NCI-H510A (cell line): ENCODE measurements at regions not wholly inside any gene's neighbourhood (a gene's known extent, or its start where the extent isn't known, plus 50 kb on each side); places are given as distances from the start of the nearest gene placed in this dataset.

Experiments used
- DNase-seq: peaks from one replicate; lab custom pipeline; 2025; lab: John Stamatoyannopoulos, UW

DNA sequence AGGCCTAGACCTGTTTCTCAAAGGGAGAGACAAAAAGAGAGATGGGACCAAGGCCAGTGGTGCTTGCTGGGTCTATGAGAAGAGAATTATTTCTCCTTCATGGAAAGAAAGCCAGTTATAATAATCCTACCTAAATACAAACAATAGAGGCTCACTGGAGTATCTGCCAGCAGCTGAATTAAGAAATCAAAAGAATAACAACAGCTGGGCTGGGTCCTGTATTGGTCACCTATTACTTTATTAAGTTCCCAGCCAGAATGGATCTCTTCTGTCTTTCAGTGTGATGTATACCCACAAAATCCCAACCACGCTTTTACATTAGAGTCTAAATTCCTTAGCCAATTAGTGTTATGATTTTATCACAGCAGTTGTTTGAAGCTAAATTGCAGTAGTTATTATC, 297.8 kb upstream of the DACH1 start:
- no peak for DNase-seq

- DNase-seq = no peak
These were observed 296.7 kb upstream of the DACH1 start for GRCh38 chr13:72163678-72164077.

DNA sequence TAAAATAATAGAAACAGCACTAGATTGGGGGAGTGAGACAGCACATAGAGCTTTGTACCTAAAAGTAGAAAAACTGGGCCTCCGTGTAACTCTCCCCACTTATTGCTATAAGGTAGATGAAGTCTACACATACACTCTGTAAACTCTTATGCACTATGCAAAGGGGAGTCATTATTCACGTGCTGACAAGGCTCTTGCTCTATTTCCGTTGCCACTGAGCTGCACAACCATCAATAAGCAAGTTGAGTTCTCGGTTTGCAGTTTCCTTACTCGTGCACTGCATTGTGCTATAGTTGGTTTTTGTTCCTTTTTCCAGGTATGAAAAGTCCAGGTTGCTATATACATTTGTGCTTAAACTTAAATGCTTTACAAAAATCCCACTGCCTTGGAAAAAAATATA, 294.0 kb upstream of the DACH1 start:
- no peak for DNase-seq

- no peak for DNase-seq
These were observed 289.8 kb upstream of the DACH1 start for GRCh38 chr13:72156760-72157159.

GRCh38 chr13:72153272-72153671, 286.3 kb upstream of the DACH1 start:
- no peak for DNase-seq

GRCh38 chr13:72151241-72151640, 284.2 kb upstream of the DACH1 start:
- no peak for DNase-seq

DNA sequence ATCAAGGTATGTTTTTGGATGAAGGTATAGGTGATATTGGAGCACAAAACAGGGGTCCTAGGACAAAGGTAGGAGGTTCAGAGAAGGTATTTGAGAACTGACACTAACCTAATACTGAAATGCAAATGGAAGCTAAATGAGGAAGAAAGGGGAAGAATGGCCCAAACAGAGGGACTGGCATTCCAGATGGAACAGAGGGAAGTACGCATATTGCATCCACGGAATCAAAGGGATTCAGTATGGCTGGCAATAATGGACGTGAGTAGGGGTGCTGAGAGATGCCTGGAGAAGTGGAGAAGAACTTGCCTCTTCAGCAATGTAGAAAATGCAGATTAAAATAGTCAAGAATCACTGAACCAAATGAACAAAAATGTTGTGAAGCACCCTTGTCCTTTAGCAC, 283.5 kb upstream of the DACH1 start:
- DNase-seq = no peak

DNA sequence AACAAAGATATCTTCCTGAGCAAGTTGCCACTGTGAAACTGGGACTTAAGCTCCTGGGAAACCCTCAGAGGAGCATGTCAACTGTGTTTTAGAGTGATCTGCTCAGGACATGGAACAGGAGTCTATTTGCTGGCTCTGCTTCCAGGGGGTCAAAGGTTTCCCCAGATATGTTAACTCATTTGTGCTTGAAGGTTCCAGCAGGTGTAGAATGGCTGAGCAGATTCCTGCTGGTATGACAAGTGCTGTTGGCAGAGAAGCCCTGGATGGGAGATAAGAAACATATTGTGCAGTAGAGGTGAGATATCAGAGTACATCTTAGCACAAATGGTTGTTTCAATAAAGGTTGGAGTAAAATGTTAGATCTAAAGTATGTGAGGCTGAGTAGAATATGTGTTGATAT, 282.7 kb upstream of the DACH1 start:
- no peak for DNase-seq

- DNase-seq = no peak
These were observed 279.8 kb upstream of the DACH1 start for GRCh38 chr13:72146816-72147215.

DNA sequence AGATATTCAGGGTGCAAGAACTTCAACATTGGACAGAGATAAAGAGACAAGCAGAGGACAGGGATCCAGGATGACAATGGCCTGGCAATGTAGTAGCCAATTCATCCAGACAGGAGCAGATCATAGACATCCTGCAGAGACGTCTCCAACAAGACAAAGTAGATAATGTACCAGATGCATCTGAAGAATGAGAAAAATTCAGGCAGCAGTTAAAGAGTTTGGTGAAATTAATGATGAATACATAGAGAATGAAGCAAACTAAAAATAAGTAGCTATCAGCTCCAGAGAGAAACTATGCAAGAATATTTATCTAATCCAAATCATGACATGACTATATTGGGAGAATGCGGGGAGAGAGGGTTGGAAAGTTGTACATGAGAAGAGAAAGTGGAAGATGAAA, 278.4 kb upstream of the DACH1 start:
- no peak for DNase-seq

- DNase-seq = no peak
These were observed 277.6 kb upstream of the DACH1 start for GRCh38 chr13:72144636-72145035.

DNA sequence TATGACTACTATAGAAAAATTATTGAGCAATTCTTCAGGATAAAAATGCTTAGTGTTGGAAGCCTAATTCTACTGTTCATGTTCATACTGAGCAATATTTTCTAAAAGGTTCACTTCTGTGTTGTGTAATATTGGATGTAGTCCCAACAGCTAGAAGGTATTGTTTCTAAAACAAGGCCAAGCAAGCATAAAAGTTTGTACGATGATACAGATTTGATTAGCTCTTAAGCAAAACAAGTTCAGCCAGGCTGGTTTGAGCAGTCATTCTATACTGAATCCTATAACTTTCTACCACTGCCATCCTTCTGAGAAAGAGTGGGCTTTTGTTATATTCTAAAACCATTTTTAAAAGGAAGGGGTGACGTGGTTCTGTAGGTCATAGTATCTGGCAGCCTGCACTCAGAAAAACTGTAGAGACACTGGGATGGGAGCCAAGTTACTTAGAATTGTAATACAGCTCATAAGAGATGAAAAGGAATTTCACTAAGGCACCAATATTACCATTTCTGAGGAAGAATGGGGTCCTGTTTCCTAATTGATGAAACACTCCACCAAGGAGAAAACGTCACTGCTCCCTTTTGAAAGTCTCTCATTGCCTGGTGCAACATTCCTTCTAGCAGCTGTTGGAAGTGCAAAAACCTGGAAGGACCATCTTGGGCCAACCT, 275.0 kb upstream of the DACH1 start:
- DNase-seq = no peak

DNA sequence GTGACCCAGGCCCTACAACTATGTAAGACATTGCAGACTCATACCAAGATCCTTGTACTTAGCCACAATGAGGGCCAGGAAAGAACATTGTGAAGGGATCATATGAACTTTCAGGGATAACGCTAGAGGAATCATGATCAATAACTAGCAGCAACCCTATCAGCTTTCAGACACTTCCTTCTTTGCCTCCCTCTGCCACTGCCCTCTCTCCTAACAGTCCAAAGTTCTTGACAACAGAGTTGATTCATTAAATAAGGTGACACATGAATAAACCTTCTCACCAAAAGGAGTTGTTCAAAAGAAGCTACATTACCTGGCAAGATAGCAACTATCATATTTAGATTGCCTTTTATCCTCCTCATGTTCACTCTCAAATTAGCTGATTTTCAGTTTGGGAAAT, 272.2 kb upstream of the DACH1 start:
- DNase-seq = no peak

DNA sequence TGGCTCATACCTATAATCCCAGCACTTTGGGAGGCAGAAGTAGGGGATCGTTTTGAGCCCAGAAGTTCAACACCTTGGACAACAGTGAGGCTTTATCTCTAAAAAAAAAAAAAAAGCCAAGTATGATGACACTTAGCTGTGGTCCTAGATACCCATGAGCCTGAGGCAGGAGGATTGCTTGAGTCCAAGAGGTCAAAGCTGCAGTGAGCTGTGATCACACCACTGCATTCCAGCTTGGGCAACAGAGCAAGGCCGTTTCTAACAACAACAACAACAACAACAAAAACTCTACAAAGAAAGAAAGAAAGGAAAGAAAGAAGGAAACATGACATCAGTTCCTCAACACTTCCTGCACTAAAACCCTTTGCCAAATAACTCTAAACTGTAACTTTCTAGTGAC, 265.1 kb upstream of the DACH1 start:
- no peak for DNase-seq

DNA sequence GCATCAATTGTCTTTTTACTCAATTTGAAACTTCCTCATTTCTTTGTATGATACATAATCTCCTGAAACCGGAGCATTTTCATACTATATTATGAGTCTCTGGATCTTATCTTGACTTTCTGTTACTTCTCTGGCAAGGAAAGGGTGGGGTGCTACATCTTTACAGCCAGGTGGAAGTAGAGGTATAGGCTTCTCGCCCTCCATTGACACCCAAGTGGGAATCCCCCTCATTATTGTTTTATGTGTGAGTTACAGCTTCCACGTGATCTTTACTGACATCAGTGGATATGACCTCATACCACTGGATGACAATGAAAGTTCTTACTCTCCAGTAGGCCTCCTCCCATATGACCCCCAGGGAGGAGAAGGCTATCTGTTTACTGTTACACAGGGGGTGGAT, 262.1 kb upstream of the DACH1 start:
- no peak for DNase-seq

- DNase-seq = no peak
These were observed 260.0 kb upstream of the DACH1 start for GRCh38 chr13:72127031-72127430.

DNA sequence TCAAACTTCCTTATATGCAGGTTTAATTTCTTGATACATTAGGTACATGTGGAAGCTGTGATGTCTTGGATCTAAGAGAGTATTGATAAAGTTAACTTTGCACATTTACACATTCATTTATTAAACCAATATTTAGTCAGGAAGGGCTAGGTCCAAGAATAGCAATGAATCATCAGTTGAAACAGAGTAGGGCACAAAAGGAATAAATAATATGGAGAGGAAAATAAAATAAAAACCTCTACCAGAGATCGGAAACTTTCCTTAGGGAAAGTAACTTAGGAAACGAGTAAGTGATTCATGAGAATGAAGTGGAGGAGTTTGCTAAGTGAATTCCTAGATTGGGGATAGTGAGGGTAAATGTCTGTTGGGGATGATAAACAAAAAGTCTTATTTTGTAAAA, 259.4 kb upstream of the DACH1 start:
- DNase-seq = no peak

DNA sequence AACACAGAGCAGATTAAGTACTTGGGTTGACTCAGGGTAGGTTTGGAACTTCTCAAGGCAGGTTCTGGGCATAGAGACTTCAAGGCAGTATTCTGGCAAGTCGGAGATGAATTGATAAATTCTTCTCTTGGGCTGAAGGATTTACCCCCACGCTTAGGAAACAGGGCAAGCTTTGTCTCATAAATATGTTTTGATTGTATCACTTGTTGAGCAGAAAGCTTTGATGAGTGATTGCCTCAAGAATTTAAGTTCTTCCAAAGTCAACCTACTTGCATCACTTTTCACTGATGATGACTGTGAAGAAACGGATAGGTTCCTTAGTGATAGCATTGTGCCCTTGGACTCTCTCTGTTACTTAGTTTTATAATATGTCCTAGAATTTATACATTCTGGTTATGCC, 258.6 kb upstream of the DACH1 start:
- DNase-seq = no peak

DNA sequence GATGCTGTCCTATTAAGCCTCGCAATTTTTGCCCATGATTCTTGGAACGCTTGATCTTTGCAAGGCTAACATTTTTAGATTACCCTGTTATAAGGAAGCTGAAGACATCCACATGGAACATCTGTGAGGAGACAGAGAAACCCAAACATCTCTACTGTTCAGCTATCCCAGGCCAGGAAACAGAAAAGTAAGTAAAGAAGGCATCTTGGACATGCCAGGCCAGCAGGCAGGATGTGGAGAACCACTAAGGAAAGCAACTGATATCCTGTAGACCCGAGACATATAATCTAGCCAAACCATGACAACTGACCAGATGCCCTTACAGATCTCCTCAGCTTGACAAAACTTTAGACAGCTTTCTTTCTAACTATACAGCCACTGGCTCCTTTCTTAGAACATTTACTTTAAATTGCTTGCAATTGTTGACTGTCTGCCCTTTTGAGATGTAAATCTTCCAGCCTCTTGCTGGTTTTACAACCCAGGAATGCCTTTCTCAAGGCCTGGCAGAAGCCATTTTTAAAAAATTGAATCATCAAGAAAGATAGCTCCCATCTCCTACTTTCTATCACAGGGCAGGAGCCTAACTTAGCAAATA, 255.8 kb upstream of the DACH1 start:
- no peak for DNase-seq

DNA sequence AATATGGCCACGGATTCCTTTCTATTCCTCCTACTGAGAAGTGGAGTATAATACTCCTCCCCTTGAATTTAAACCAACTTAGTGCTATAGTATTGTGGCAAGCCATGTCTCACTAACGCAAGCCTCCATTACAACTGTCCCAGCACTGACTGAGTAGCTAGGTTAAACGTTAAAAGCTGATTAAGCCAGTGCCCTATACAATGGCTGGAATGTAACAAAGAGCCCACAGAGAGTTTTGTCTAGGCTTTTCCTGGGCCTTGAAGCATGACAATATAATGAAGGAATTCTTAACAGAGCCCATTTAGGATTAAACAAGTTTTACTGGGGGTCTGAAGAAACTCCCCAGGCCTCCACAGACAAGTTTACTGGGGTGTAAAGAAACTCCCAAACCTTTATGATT, 254.5 kb upstream of the DACH1 start:
- no peak for DNase-seq

- DNase-seq = no peak
These were observed 253.6 kb upstream of the DACH1 start for GRCh38 chr13:72120632-72121031.

DNA sequence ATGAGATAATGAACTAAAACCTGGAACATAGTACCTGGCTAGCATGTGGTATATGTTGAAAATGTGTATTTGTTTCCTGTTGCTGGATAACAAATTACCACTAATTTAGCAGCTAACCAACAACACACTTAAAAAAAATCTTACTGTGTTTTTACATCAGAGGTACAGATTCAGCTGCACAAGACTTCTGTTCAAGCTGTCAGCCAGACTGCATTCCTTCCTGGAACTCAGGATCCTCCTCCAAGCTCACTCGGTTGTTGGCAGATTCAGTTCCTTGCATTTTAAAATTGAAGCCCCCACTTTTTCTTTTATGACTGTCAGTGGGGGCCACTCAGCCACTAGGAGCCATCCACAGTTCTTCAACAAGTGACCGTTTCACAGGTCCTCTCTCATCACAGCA, 246.9 kb upstream of the DACH1 start:
- no peak for DNase-seq

DNA sequence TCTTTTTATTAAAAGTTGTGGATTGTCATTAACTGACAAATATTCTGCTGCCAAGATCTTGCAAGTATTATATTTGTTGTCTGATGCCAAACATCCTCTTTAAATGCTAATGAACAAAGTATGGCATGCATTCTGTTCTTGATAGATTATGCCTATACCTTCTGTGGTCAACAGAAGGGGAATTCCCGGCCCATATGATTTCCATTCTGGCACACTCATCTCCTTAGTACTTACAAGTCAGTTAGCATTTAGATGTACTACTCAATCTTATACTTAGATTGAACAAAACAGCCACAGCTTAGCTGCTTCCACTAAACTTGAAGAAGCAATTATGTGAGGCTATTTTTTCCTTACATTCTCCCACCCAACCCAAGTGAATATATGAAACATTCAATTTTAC, 246.1 kb upstream of the DACH1 start:
- no peak for DNase-seq

GRCh38 chr13:72112216-72112615, 245.2 kb upstream of the DACH1 start:
- DNase-seq = no peak
